ENCODE measurements at regions not wholly inside any gene's neighbourhood (a gene's known extent, or its start where the extent isn't known, plus 50 kb on each side); places are given as distances from the start of the nearest gene placed in this dataset.

- H3K9ac ChIP-seq (ENCODE audit: insufficient read depth in 1 of 2, low read depth in 2 of 2, low read length in 2 of 2): no peak overlapping the region
- H3K9me1 ChIP-seq (ENCODE audit: control insufficient read depth, insufficient read depth, low read length): no peaks in the 10 kb centered on the region
- no peaks in the 10 kb centered on the region for H3K79me2 ChIP-seq (ENCODE audit: control insufficient read depth, insufficient read depth, low read length)
- no TSS peak for BruUV-seq (replicated peaks)
- H3K9me3 ChIP-seq (replicated peaks; ENCODE audit: control insufficient read depth, insufficient read depth, low read depth, low read length): no peaks in the 10 kb centered on the region
- in situ Hi-C loops (cut with MboI) (no loop called here), intact Hi-C loops (cut with micrococcal nuclease) (no loop called here)
- no peak overlapping the region for H2AFZ ChIP-seq (ENCODE audit: low read depth, low read length)
- no peaks in the 10 kb centered on the region for H3K27me3 ChIP-seq (ENCODE audit: control insufficient read depth in 2 of 2, insufficient read depth in 2 of 2, low read length in 2 of 2)
- ATAC-seq (no peak), DNase-seq (ENCODE audit: extremely low read depth in 1 of 4, low spot score in 3 of 4) (no peak), FAIRE-seq (no peak)
- ChIA-PET CTCF (ENCODE audit: low intra/inter-chr PET ratio) (no interaction called here), POLR2A (no interaction called here)
- no peaks in the 10 kb centered on the region for H3K36me3 ChIP-seq (ENCODE audit: control insufficient read depth, insufficient read depth, low read length)
- TF ChIP-seq FOXO4 (CRISPR knock-in tag; IDR thresholded peaks at IDR 0.05) (no peak), HNRNPH1 (optimal IDR thresholded peaks at IDR 0.05; ENCODE audit: low read depth, low read length) (no peak), ZNF274 (IDR thresholded peaks at IDR 0.05; ENCODE audit: borderline replicate concordance, low read depth, low read length) (no peak), ZC3H4 (CRISPR knock-in tag; IDR thresholded peaks at IDR 0.05; ENCODE audit: borderline replicate concordance) (no peak), IRF9 (tag; IDR thresholded peaks at IDR 0.05) (no peak), FUS (optimal IDR thresholded peaks at IDR 0.05; ENCODE audit: low read depth, low read length) (no peak), ATF3 (IDR thresholded peaks at IDR 0.05) (no peak), ATF3 (CRISPR knock-in tag; conservative IDR thresholded peaks at IDR 0.05) (no peak), ARID1B (IDR thresholded peaks at IDR 0.05) (no peak), CEBPZ (IDR thresholded peaks at IDR 0.05; ENCODE audit: borderline replicate concordance, low read depth, low read length) (no peak), PHB (CRISPR knock-in tag; IDR thresholded peaks at IDR 0.05) (no peak), ZNF561 (CRISPR knock-in tag; conservative IDR thresholded peaks at IDR 0.05) (no peak), SNAPC5 (CRISPR knock-in tag; IDR thresholded peaks at IDR 0.05) (no peak), CBX3 (IDR thresholded peaks at IDR 0.05; ENCODE audit: borderline replicate concordance in 1 of 2, low read length in 2 of 2) (no peak), KAT7 (CRISPR knock-in tag; IDR thresholded peaks at IDR 0.05; ENCODE audit: borderline replicate concordance) (no peak)
- no peaks in the 10 kb centered on the region for H3K4me1 ChIP-seq (replicated peaks in 1 of 2; ENCODE audit: control insufficient read depth in 2 of 2, insufficient read depth in 2 of 2, low read length in 2 of 2)
- no peak overlapping the region for H3K27ac ChIP-seq (ENCODE audit: extremely low read depth, low read depth, low read length)
- 2% methylated on average over 3 of the region's 3 CpGs for WGBS (ENCODE audit: insufficient coverage, low coverage, missing lambda C conversion rate)
- H4K20me1 ChIP-seq (replicated peaks; ENCODE audit: control insufficient read depth, insufficient read depth, low read length): no peaks in the 10 kb centered on the region
- H3K4me3 ChIP-seq: no peak overlapping the region
- no peak overlapping the region for H3K4me2 ChIP-seq (ENCODE audit: insufficient read depth, low read length)
Measured at GRCh38 chr4:85210353-85210752, 243.9 kb upstream of the WDFY3 start.

Measured in K562 (cell line).